ENCODE measurements at regions not wholly inside any gene's neighbourhood (a gene's known extent, or its start where the extent isn't known, plus 50 kb on each side); places are given as distances from the start of the nearest gene placed in this dataset.

DNA sequence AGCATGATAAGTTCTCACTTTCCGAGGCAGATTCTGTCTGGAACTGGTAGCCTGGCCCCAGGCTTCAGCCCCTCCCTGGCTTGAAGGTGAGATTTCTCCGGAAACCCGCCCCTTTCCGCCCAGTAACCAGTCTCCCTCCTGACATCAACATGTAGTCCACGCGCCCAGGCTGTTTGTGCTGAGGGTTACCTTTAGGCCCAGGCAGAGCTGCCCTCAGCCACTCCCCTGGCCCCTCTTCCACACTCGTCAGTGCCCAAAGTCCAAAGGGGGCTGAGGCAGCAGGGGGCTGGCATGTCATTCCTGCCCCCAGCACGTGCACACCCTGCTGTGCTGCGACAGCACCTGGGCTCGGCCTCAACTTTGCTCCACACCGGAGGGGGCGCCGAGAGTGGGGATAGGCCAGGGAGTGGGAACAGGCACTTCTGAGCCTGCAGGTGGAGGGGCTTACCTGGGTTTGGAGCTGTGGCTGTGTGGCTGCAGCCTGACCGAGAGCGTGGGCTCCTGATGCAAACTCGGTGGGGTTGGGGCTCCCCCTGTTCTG, 69.5 kb upstream of the ANK2 start:
- CTCF ChIA-PET = no interaction called here

More for the DNA sequence above, 69.5 kb upstream of the ANK2 start:
- no peaks in the 10 kb centered on the region for H4K20me1 ChIP-seq (ENCODE audit: insufficient read depth, low read length)
- no peak overlapping the region for H2BK15ac ChIP-seq (ENCODE audit: low read depth, low read length)
- no peak overlapping the region for H2AK5ac ChIP-seq (ENCODE audit: low read depth, low read length)
- H3K23ac ChIP-seq (ENCODE audit: low read depth, low read length) = no peak overlapping the region
- H3K27ac ChIP-seq (ENCODE audit: insufficient read depth, low read length) = no peak overlapping the region
- DNase-seq (no peak), ATAC-seq (ENCODE audit: low read depth) (no peak)
- H3K9ac ChIP-seq (ENCODE audit: low read depth, low read length) = no peak overlapping the region
- H2BK20ac ChIP-seq (ENCODE audit: low read depth, low read length) = no peak overlapping the region
- no peak overlapping the region for H4K5ac ChIP-seq (ENCODE audit: low read depth, low read length)
- H4K8ac ChIP-seq (ENCODE audit: low read depth in 2 of 2, low read length in 2 of 2) = no peak overlapping the region
- TF ChIP-seq, protein P1, sequence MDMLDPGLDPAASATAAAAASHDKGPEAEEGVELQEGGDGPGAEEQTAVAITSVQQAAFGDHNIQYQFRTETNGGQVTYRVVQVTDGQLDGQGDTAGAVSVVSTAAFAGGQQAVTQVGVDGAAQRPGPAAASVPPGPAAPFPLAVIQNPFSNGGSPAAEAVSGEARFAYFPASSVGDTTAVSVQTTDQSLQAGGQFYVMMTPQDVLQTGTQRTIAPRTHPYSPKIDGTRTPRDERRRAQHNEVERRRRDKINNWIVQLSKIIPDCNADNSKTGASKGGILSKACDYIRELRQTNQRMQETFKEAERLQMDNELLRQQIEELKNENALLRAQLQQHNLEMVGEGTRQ (IDR thresholded peaks at IDR 0.05; ENCODE audit: low read depth, low read length) = no peak
- TF ChIP-seq NFE2L2 (IDR thresholded peaks at IDR 0.05; ENCODE audit: low read depth, low read length) (no peak), RCOR1 (IDR thresholded peaks at IDR 0.05; ENCODE audit: insufficient replicate concordance, low read length) (no peak), MAZ (IDR thresholded peaks at IDR 0.05; ENCODE audit: borderline replicate concordance, low read depth, low read length) (no peak), FOS (IDR thresholded peaks at IDR 0.05; ENCODE audit: low read depth, low read length) (no peak), POLR2A (IDR thresholded peaks at IDR 0.05; ENCODE audit: low read depth, low read length) (no peak), MXI1 (IDR thresholded peaks at IDR 0.05; ENCODE audit: borderline replicate concordance, low read depth, low read length) (no peak)
- in situ Hi-C loops (cut with MboI; ENCODE audit: low sequenced_read_pairs) (no loop called here), intact Hi-C loops (cut with micrococcal nuclease) (no loop called here), dilution Hi-C loops (cut with HindIII; ENCODE audit: low sequenced_read_pairs, unreplicated experiment) (no loop called here)
- no peaks in the 10 kb centered on the region for H3K4me1 ChIP-seq (ENCODE audit: control insufficient read depth, insufficient read depth, low read length)
- no peak overlapping the region for H3K4me2 ChIP-seq (ENCODE audit: low read depth, low read length)
- no peak overlapping the region for H2BK120ac ChIP-seq (ENCODE audit: low read depth, low read length)
- no peaks in the 10 kb centered on the region for H3K9me1 ChIP-seq (ENCODE audit: insufficient read depth, low read length)
- no peak overlapping the region for H2AK9ac ChIP-seq (replicated peaks; ENCODE audit: low read depth, low read length, poor library complexity)
- 60% methylated on average over 1 of the region's 16 CpGs; no CpG with 5 or more reads in 1 of the 2 experiments for WGBS, 2 experiments (ENCODE audit: extremely low coverage in 2 of 2, insufficient read length in 1 of 2)
- no peak overlapping the region for H4K91ac ChIP-seq (ENCODE audit: insufficient read depth, low read depth, low read length)
- H3K36me3 ChIP-seq (ENCODE audit: control insufficient read depth, insufficient read depth, low read length) = no peaks in the 10 kb centered on the region
- no peak overlapping the region for H3K18ac ChIP-seq (ENCODE audit: low read depth, low read length)
- no peaks in the 10 kb centered on the region for H3K9me3 ChIP-seq (ENCODE audit: control insufficient read depth, insufficient read depth, low read length)
- BruUV-seq (replicated peaks) = no TSS peak
- no peak overlapping the region for H2BK5ac ChIP-seq (ENCODE audit: low read depth, low read length, poor library complexity, severe bottlenecking)
- H3K14ac ChIP-seq (replicated peaks; ENCODE audit: low read depth, low read length) = no peak overlapping the region
- no peak overlapping the region for H3K4ac ChIP-seq (ENCODE audit: low read depth, low read length)
- H2AFZ ChIP-seq (replicated peaks; ENCODE audit: low read length, poor library complexity) = no peak overlapping the region
- H3K56ac ChIP-seq (ENCODE audit: extremely low read depth, insufficient read depth, low read length) = no peak overlapping the region
- H3K27me3 ChIP-seq (ENCODE audit: control insufficient read depth, insufficient read depth, low read length) = no peaks in the 10 kb centered on the region
- POLR2A ChIA-PET (ENCODE audit: unreplicated experiment) = no interaction called here
- H3K79me1 ChIP-seq (ENCODE audit: low read depth in 1 of 2, low read length in 2 of 2) = no peaks in the 10 kb centered on the region
- H3K4me3 ChIP-seq (ENCODE audit: insufficient read depth, low read depth, low read length) = no peak overlapping the region

Measured in IMR-90 (cell line).